Activated naive CD4-positive, alpha-beta T cell treated with anti-CD3 and anti-CD28 coated beads, Interleukin-2, amount 10 ng/mL, durations not matched to agents 7 days and 5 days (primary cell): ENCODE measurements at regions not wholly inside any gene's neighbourhood (a gene's known extent, or its start where the extent isn't known, plus 50 kb on each side); places are given as distances from the start of the nearest gene placed in this dataset.

Experiments
- CTCF ChIA-PET: fragments of 350-600 bp; sonication (Branson Sonifier 250); formaldehyde crosslinking; loops from one replicate; lab custom pipeline; 2021; ENCODE audit warnings: antibody characterized with exemption; lab: Charles Lee
- DNase-seq: peaks from one replicate; pipeline ENCODE4 v3.0.0-alpha.2; 2020
- H3K27ac Mint-ChIP-seq: one replicate; pipeline ENCODE4 v1.8.0; 2021; ENCODE audit warnings: mild to moderate bottlenecking, moderate library complexity, mixed read lengths
- H3K27me3 Mint-ChIP-seq: one replicate; pipeline ENCODE4 v1.8.0; 2021; ENCODE audit warnings: mild to moderate bottlenecking, mixed read lengths
- H3K36me3 Mint-ChIP-seq: one replicate; pipeline ENCODE4 v1.8.0; 2021; ENCODE audit warnings: mixed read lengths
- H3K4me1 Mint-ChIP-seq: one replicate; pipeline ENCODE4 v1.8.0; 2021; ENCODE audit warnings: mixed read lengths
- H3K4me3 Mint-ChIP-seq: one replicate; pipeline ENCODE4 v1.8.0; 2021; ENCODE audit warnings: mild to moderate bottlenecking, moderate library complexity, mixed read lengths
- H3K9me3 Mint-ChIP-seq: one replicate; pipeline ENCODE4 v1.8.0; 2021; ENCODE audit warnings: mixed read lengths

DNA sequence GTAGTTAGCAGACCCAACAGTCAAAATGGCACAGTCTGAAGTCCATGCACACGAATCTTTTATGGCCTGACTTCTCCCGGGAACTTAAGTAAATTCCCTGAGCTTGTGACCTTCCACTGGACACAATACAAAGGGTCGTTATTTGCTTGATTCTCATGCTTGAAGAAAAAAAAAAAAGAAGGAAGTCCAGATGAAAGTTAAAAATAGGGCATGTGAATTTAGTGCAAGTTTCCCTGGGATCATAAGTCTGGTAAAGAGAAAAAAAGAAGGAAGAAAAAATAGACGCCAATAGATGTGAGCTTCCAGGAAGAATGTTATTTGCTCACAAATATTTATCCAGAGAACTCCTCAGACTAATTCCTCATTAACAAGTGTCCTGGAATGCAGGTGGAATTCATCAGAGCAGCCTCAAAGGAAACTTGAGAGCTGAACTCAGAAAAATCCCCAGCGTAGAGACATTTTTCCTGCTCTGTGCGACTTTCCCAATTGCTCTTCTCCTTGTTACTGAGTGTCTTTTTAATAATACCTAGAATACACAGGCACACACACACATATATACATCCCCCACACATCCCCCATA, 616.3 kb downstream of the EBF1 start:
- Mint-ChIP-seq H3K36me3 (no peaks in the 10 kb centered on the region), H3K27me3 (no peaks in the 10 kb centered on the region), H3K4me3 (no peak overlapping the region), H3K27ac (no peak overlapping the region), H3K4me1 (no peaks in the 10 kb centered on the region), H3K9me3 (no peaks in the 10 kb centered on the region)
- no peak for DNase-seq
- CTCF ChIA-PET = no interaction called here

DNA sequence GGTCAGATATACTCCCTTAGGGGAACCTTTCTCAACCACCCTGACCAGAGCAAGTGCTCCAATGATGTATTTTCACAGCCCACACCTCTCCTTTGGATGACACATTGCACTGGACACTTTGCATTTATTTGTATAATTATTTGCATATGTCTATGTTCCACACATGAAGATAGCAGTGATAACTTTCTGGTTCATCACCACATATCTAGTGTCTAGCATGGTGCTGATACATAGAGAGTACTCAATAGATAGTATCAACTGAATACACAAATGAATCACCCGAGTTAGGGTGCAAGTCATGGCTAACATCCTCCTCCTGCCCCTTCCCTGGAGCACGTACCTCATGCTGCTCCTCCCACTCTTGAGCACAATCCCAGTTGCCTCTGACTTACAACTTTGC, 617.6 kb downstream of the EBF1 start:
- Mint-ChIP-seq H3K36me3 (no peaks in the 10 kb centered on the region), H3K4me1 (no peaks in the 10 kb centered on the region), H3K27ac (no peak overlapping the region), H3K4me3 (no peak overlapping the region), H3K27me3 (no peaks in the 10 kb centered on the region), H3K9me3 (no peaks in the 10 kb centered on the region)
- no peak for DNase-seq
- CTCF ChIA-PET = no interaction called here

DNA sequence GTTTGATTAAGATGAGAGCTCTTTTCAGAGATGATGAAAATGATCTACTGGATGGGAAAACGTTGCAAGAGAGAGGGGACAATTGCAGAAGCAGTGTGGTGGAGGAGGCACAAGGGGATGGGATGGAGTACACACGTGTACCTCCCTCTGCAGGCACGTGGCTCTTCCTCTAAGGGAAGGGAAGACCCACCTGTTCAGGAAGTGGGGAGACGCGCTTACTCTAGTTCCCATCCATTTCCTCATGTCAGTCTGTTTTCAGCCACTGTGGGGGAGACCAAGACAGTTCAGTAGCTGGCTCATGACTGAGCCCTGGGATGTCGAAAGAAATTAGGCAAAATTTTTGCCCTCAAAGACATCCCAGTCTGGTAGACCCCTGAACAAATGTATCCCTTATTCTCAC, 619.2 kb upstream of the CLINT1 start:
- no peak overlapping the region for H3K4me3 Mint-ChIP-seq
- H3K9me3 Mint-ChIP-seq = no peaks in the 10 kb centered on the region
- peaks cover 8% of the 10 kb centered on the region for H3K27me3 Mint-ChIP-seq
- no peak overlapping the region for H3K27ac Mint-ChIP-seq
- no peaks in the 10 kb centered on the region for H3K36me3 Mint-ChIP-seq
- no peak for DNase-seq
- no peaks in the 10 kb centered on the region for H3K4me1 Mint-ChIP-seq
- CTCF ChIA-PET = no interaction called here

DNA sequence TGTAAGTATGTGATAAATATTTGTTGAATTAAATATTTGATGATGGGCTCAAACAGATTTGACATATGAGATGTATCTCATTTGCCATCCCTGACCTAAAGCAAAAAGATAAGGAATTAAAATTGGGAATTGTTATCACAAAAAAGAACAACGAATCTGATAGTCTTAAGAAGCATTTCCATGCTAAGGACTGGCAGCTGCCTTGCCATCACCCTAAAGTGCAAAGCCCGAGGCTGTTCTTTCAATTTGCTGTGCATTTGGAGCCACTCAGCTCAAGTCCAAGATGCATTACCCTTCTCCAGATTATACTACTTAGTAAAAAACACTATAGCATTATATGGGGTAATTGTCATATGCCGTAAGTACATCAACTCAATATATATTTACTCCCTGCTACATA, 618.3 kb upstream of the CLINT1 start:
- Mint-ChIP-seq H3K36me3 (no peaks in the 10 kb centered on the region), H3K9me3 (no peaks in the 10 kb centered on the region), H3K27ac (no peak overlapping the region), H3K4me1 (no peaks in the 10 kb centered on the region), H3K4me3 (no peak overlapping the region), H3K27me3 (peaks cover 8% of the 10 kb centered on the region)
- no peak for DNase-seq
- CTCF ChIA-PET = no interaction called here

DNA sequence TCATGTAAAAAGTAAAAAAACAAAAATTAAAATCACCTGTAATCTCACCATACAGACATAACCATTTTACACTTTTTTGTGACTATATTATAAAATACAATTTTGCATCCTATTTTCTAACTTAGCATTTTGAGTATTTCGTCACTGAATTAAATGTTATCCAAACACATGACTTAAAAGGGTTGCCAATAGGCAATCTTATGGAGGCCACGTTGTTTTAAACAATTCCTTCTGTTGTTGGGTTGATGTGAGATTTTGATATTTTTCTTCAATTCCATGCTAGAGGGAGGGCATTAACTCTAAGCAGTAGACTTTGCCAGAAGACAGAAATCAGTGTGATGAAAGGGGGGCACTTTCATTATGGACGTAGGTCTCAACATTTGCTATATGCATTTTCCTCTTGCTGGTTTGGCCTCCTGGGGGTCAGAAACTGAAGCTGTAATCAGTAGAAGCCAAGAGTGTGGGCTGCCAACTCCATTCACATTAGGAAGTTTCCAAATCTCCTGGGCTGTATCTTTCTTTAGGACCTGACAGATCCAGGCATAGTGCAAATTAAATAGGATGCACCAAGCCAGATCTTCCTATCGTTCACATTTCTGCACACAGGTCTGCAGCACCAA, 614.2 kb upstream of the CLINT1 start:
- CTCF ChIA-PET = no interaction called here
- peaks cover 8% of the 10 kb centered on the region for H3K27me3 Mint-ChIP-seq
- no peaks in the 10 kb centered on the region for H3K4me1 Mint-ChIP-seq
- no peaks in the 10 kb centered on the region for H3K9me3 Mint-ChIP-seq
- DNase-seq = no peak
- no peak overlapping the region for H3K4me3 Mint-ChIP-seq
- no peaks in the 10 kb centered on the region for H3K36me3 Mint-ChIP-seq
- no peak overlapping the region for H3K27ac Mint-ChIP-seq

DNA sequence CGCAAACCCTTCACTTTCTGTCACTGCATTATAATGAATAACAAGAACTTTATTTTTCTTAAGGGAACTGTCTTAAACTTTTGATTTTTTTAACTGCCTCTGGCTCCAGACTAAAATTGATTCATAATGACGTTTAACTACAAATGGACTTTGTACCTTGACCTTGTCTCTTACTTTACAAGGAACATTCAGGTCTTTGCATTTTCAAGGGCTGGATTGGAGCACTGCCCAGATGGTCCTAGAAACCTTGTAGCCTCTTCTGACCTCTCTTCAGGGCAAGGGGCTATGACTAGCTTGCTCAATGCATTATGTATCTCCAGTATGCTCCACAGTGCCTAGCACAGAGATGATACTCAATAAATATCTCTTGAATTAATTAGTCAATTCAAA, 612.6 kb upstream of the CLINT1 start:
- DNase-seq = no peak
- Mint-ChIP-seq H3K4me3 (no peak overlapping the region), H3K4me1 (no peaks in the 10 kb centered on the region), H3K27ac (no peak overlapping the region), H3K27me3 (peaks cover 8% of the 10 kb centered on the region), H3K9me3 (no peaks in the 10 kb centered on the region), H3K36me3 (no peaks in the 10 kb centered on the region)
- CTCF ChIA-PET = no interaction called here

DNA sequence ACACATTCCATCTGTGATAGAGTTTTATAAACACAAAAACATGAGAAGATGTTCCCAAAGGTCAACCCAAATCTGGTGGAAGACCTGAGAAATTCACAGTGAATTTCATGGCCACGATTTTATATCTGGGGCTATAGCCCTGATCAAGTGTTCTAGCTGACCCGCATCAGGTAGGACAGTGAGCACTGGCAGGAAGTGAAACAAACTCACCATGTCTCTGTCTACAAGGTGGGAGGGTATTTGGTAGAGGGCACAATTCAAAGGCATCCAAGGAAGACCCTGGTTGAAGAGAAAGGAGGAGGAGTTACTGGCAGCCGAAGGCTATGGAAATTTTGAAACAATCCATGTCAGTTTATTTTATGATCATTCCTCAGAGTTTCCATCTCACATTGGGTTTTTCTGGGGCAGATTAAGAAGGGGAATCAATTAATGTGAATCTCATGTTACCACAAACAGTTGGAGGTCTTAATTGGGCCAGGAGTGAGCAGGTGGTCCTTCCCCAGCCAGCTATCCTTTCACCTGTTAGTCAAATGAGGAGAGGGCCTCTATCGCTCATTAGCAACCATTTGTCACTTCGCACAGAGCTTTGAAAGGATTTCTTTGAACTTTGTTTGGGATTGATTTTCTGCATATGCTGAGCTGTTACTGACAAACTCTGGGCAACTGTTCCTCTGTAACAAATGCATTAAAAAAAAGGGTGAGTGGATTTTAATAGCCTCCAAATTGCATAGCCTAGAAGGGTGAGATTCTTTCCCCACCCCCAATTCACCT, 612.0 kb upstream of the CLINT1 start:
- Mint-ChIP-seq H3K27me3 (peaks cover 6% of the 10 kb centered on the region), H3K9me3 (no peaks in the 10 kb centered on the region), H3K36me3 (no peaks in the 10 kb centered on the region), H3K4me1 (no peaks in the 10 kb centered on the region), H3K4me3 (no peak overlapping the region), H3K27ac (no peak overlapping the region)
- CTCF ChIA-PET = no interaction called here
- DNase-seq = no peak

DNA sequence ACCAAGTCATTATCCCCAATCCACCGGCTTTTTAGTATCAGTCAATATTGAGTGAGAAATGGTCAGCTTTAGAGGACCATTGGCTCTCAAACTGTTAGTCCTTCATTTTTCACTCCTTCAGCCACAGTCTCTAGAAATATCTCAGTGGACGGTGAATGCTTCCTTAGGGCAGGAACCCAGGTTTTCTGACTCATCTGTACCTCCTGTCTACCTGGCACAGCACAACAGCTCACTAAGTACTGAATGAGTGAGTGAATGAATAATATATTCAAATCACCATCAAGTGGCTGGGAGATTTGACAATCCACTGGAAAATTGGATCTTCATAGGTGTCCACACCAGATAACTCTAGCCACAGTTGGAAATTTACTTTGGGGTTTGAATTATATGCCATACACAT, 609.5 kb upstream of the CLINT1 start:
- no peak overlapping the region for H3K4me3 Mint-ChIP-seq
- H3K36me3 Mint-ChIP-seq = no peaks in the 10 kb centered on the region
- no peaks in the 10 kb centered on the region for H3K4me1 Mint-ChIP-seq
- H3K9me3 Mint-ChIP-seq = no peaks in the 10 kb centered on the region
- no peak for DNase-seq
- CTCF ChIA-PET = no interaction called here
- H3K27ac Mint-ChIP-seq = no peak overlapping the region
- no peaks in the 10 kb centered on the region for H3K27me3 Mint-ChIP-seq

DNA sequence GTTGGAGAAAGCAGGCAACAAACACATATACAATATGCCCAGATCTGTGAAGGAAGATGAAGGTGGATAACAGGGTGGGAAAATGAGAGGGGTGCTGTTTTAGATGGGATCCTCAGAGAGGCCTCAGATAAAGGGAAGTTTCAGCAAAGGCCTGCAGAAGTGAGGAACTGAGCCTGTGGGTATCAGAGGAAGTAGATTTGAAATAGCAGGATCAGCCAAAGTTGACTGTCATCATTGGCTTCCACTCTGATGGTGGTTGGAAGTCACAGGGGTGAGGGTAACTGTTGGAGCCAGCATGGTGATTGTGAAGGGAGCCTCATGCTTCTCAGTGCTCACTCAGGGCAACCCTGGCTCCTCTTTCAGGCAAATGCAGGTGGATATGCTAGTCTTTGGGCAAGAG, 607.2 kb upstream of the CLINT1 start:
- no peaks in the 10 kb centered on the region for H3K27me3 Mint-ChIP-seq
- CTCF ChIA-PET = no interaction called here
- no peak for DNase-seq
- H3K27ac Mint-ChIP-seq = no peak overlapping the region
- no peaks in the 10 kb centered on the region for H3K36me3 Mint-ChIP-seq
- H3K4me1 Mint-ChIP-seq = no peaks in the 10 kb centered on the region
- no peak overlapping the region for H3K4me3 Mint-ChIP-seq
- H3K9me3 Mint-ChIP-seq = no peaks in the 10 kb centered on the region

DNA sequence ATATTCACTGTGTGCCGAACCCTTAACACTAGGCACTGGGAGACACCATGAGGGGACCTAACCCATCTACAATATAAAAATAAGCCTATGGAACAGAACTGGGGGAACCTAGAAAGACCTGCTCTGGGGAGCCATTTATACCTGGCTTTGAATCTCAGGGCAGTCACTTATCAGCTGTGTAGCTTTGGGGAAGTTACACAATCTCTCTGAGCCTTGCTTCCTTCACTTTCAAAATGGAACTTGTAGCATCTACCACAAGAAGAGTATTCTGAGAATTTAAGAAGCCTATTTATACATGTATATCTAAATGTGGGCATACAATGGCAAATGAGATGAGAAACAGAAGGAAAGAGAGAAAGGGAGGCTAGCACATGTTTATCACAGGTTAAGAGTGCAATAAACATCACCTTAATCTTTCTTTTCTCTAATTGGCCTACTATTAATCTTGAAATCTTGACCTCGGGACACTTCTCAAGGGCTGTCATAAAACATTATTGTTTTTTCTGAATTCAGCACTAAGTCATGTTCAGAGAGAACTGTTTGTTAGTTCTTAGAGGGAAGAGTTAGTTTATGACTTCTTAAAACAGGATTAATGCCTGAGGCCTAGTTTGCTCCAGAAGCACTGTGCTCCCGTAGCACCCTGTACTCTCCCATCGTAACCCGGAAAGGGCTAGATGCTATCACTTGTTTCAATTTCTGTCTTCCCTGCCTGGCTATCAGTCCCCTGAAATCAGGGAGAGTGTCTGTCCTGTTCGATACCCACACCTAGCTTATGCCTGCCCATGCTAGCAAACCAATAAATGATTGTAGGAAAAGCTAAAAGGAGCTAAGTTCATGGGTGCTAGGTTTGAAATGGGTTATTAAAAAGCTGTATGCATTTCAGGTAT, 606.4 kb upstream of the CLINT1 start:
- Mint-ChIP-seq H3K4me1 (no peaks in the 10 kb centered on the region), H3K4me3 (no peak overlapping the region), H3K27me3 (no peaks in the 10 kb centered on the region), H3K36me3 (no peaks in the 10 kb centered on the region), H3K27ac (no peak overlapping the region), H3K9me3 (no peaks in the 10 kb centered on the region)
- CTCF ChIA-PET = no interaction called here
- DNase-seq = no peak

DNA sequence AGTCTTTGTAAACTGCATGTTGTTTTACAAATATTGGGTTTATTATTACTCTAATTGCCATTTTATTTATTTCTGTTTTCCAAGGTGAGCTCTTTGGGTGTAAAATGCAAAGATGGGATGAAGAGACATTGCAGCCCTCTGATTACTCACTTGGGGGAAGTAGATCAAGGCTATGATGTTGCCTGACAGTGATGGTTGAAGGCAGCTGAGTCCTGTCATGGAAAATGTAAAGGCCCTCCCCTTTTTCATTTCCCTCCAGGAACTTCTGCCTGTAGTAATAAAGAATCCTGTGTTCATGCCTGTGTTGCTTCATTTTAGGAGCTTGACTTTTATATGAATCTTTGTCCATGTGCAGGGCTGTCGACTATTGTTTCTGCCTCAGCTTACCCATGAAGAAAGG, 605.4 kb upstream of the CLINT1 start:
- H3K27me3 Mint-ChIP-seq = no peaks in the 10 kb centered on the region
- CTCF ChIA-PET = no interaction called here
- no peak for DNase-seq
- no peaks in the 10 kb centered on the region for H3K36me3 Mint-ChIP-seq
- H3K4me3 Mint-ChIP-seq = no peak overlapping the region
- H3K4me1 Mint-ChIP-seq = no peaks in the 10 kb centered on the region
- H3K9me3 Mint-ChIP-seq = no peaks in the 10 kb centered on the region
- no peak overlapping the region for H3K27ac Mint-ChIP-seq

DNA sequence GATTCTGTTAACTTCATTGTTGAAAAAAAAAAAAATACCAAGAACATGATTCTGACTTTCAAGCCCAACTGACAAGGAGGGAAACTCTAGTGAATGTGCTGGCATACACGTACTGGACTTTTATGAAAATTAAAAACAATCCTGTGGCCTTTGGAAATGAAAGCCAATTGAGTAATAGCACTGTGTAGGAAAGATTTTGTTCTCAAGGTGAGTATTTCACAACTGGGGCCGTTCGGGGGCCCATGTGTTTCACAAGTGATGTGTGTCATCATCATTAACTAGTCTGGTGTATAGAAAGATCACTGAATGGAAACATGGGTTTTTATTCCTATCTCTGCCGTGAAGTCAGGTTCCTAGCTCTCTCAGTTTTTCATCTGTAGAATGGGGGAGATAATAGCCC, 605.0 kb upstream of the CLINT1 start:
- Mint-ChIP-seq H3K9me3 (no peaks in the 10 kb centered on the region), H3K27ac (no peak overlapping the region), H3K4me1 (no peaks in the 10 kb centered on the region), H3K4me3 (no peak overlapping the region), H3K27me3 (no peaks in the 10 kb centered on the region), H3K36me3 (no peaks in the 10 kb centered on the region)
- DNase-seq = no peak
- CTCF ChIA-PET = no interaction called here

DNA sequence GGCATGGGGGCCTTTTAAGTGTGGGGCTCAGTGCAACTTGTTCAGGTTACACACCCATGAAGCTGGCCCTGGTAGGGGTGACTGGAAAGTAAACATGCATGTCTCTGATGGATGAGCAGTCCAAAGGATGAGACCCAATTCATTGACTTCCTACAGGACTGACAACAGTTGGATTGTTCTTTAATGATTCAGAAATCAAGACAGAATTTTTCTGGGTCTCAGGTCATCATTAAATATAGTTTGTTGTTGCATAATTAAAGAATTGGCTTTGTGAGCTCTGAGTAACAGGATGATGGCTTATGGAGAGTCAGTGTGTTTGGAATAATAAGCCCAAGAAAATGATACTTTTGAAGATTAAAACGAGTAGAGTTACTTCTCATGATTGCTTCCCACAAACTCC, 604.2 kb upstream of the CLINT1 start:
- H3K36me3 Mint-ChIP-seq = no peaks in the 10 kb centered on the region
- CTCF ChIA-PET = no interaction called here

DNA sequence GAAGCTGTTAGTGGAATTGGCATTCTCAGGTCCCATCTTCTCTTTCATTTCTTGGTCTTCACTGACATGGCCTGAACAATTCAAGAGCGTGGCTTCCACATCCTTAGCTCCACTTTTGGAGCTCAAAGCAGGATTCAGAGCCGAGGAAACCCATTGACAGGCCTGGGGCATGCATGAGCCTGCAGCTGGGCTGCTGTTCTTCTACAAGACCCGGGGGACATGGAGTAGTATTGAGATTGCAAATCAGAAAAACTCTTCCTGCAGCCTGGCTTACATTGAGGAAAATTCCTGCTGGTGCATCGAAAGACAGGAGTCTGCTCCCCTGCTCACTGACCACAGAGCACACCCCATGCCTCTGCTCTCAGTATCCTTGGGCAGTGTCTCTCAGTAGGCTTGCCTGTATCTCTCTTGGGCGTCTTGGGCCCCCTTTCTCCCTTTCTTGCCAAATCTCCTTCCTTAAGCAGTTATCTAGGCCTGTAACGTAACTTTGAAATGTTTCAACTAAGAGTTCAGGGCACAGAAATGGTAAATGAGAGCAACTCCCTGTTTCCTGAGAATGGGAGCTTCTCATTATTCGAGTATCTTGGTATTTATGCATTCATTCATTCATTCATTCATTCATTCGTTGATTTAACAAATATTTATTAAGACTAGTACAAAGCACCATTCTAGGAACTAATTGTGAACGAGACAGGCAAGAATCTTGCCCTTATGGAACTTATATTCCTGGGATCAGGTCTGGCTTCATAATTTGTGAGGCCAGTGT, 603.6 kb upstream of the CLINT1 start:
- no peak overlapping the region for H3K27ac Mint-ChIP-seq
- no peak for DNase-seq
- H3K27me3 Mint-ChIP-seq = no peaks in the 10 kb centered on the region
- no peaks in the 10 kb centered on the region for H3K36me3 Mint-ChIP-seq
- no peak overlapping the region for H3K4me3 Mint-ChIP-seq
- CTCF ChIA-PET = no interaction called here
- no peaks in the 10 kb centered on the region for H3K4me1 Mint-ChIP-seq
- no peaks in the 10 kb centered on the region for H3K9me3 Mint-ChIP-seq

More for the DNA sequence above, 604.2 kb upstream of the CLINT1 start:
- H3K4me1 Mint-ChIP-seq = no peaks in the 10 kb centered on the region
- no peaks in the 10 kb centered on the region for H3K27me3 Mint-ChIP-seq
- no peak for DNase-seq
- no peak overlapping the region for H3K4me3 Mint-ChIP-seq
- H3K9me3 Mint-ChIP-seq = no peaks in the 10 kb centered on the region
- H3K27ac Mint-ChIP-seq = no peak overlapping the region
